ENCODE measurements at regions not wholly inside any gene's neighbourhood (a gene's known extent, or its start where the extent isn't known, plus 50 kb on each side); places are given as distances from the start of the nearest gene placed in this dataset.

DNA sequence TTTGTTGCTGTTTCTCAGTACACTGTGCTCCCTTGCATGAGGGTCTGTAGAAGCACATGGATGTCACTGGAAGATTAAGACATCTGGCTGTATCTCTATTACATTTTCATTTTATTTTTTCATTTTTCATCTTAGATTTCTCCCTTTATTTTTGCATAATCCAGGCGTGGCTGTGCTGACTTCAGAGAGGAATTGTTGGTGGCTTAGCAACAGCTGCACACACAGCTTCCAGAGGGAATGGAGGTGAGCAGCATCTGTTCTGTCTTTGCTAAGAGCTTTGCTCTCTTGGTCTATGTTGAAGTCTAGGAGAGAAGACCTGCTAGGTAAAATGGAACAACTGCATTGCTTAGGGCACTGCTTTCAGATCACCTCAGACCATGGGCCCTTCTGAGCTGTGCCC, 254.4 kb upstream of the SP4 start:
- no peak for TF ChIP-seq EZH2phosphoT487 (IDR thresholded peaks at IDR 0.05)
- TF ChIP-seq, protein P1, sequence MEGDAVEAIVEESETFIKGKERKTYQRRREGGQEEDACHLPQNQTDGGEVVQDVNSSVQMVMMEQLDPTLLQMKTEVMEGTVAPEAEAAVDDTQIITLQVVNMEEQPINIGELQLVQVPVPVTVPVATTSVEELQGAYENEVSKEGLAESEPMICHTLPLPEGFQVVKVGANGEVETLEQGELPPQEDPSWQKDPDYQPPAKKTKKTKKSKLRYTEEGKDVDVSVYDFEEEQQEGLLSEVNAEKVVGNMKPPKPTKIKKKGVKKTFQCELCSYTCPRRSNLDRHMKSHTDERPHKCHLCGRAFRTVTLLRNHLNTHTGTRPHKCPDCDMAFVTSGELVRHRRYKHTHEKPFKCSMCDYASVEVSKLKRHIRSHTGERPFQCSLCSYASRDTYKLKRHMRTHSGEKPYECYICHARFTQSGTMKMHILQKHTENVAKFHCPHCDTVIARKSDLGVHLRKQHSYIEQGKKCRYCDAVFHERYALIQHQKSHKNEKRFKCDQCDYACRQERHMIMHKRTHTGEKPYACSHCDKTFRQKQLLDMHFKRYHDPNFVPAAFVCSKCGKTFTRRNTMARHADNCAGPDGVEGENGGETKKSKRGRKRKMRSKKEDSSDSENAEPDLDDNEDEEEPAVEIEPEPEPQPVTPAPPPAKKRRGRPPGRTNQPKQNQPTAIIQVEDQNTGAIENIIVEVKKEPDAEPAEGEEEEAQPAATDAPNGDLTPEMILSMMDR (IDR thresholded peaks at IDR 0.05), result no peak

All from neural progenitor cell (in vitro differentiated cells).